K562 (cell line): ENCODE measurements at regions not wholly inside any gene's neighbourhood (a gene's known extent, or its start where the extent isn't known, plus 50 kb on each side); places are given as distances from the start of the nearest gene placed in this dataset.

ENCODE experiments used
- ATAC-seq: fragments of 200-7000 bp; cut with Tn5 transposase; 3 replicates; pipeline ENCODE4 v1.9.1; 2020; ENCODE audit warnings: moderate library complexity
- BruUV-seq: library from RNA; stranded (reverse); fragments of 400-500 nt; replicated peaks from 2 replicates; lab custom pipeline; 2021; lab: Mats Ljungman, UMichigan
- CTCF ChIA-PET: fragments of 300-600 bp; formaldehyde crosslinking; extraction: SDS; loops from one replicate; lab custom pipeline; 2021; ENCODE audit warnings: low intra/inter-chr PET ratio; lab: Yijun Ruan, JAX
- POLR2A ChIA-PET: fragments of 300-600, 350-650 bp; sonication (Branson Sonifier 250); formaldehyde crosslinking; extraction: SDS; loops from one replicate; lab custom pipeline; 2021; ENCODE audit warnings: antibody characterized with exemption, inconsistent platforms; lab: Yijun Ruan, JAX
- DNase-seq, 4 experiments: peaks; one replicate each; pipeline versions ENCODE4 v3.0.0 to v3.0.0-alpha.2; 2011 to 2018; ENCODE audit warnings: low spot score in 3 of 4, mixed read lengths in 3 of 4; ENCODE audit errors: extremely low read depth in 1 of 4
- FAIRE-seq: peaks from 2 replicates; lab custom pipeline; 2011; peaks lifted over from hg19 to GRCh38; lab: Jason Lieb, UNC
- H2AFZ ChIP-seq: 2 replicates; pipeline ENCODE4 v1.6.0; 2011; ENCODE audit warnings: low read depth, low read length, control low read depth, inconsistent platforms
- H3K27ac ChIP-seq: fragments of 200-600 bp; 3 replicates; pipeline ENCODE4 v1.8.0; 2011; ENCODE audit warnings: low read depth, mild to moderate bottlenecking, control low read depth, inconsistent platforms, low read length, moderate library complexity, mixed read lengths; ENCODE audit errors: extremely low read depth
- H3K27me3 ChIP-seq, 2 experiments: fragments of 300-600 bp in 1 of 2; 2 replicates in 1 of 2; 3 replicates in 1 of 2; pipeline versions ENCODE4 v1.6.0 to v1.8.0; 2011; ENCODE audit warnings: inconsistent platforms in 2 of 2, low read length in 2 of 2, mild to moderate bottlenecking in 1 of 2, mixed read lengths in 1 of 2, moderate library complexity in 1 of 2; ENCODE audit not compliant: control insufficient read depth in 2 of 2, insufficient read depth in 2 of 2
- H3K36me3 ChIP-seq: fragments of 300-600 bp; 3 replicates; pipeline ENCODE4 v1.8.0; 2011; ENCODE audit warnings: mild to moderate bottlenecking, low read length, inconsistent platforms; ENCODE audit not compliant: control insufficient read depth, insufficient read depth
- H3K4me1 ChIP-seq, 2 experiments: fragments of 200-600 bp in 1 of 2; replicated peaks in 1 of 2; 2 replicates in 1 of 2; 3 replicates in 1 of 2; pipeline versions ENCODE4 v1.5.1 to v1.8.0; 2011; ENCODE audit warnings: inconsistent platforms in 2 of 2, low read length in 2 of 2, mild to moderate bottlenecking in 1 of 2, mixed read lengths in 1 of 2, moderate library complexity in 1 of 2; ENCODE audit not compliant: control insufficient read depth in 2 of 2, insufficient read depth in 2 of 2
- H3K4me2 ChIP-seq: 2 replicates; pipeline ENCODE4 v1.6.1; 2011; ENCODE audit warnings: low read length, control low read depth, inconsistent platforms, mixed read lengths; ENCODE audit not compliant: insufficient read depth
- H3K4me3 ChIP-seq: fragments of 200-600 bp; sonication (generic), shearing (Covaris generic); 2 replicates; pipeline ENCODE4 v1.5.1; 2016; ENCODE audit warnings: control low read depth, inconsistent platforms
- H3K79me2 ChIP-seq: fragments of 200-600 bp; 3 replicates; pipeline ENCODE4 v1.8.0; 2011; ENCODE audit warnings: low read length, inconsistent platforms; ENCODE audit not compliant: control insufficient read depth, insufficient read depth
- H3K9ac ChIP-seq, 2 experiments: 2 replicates each; pipeline versions ENCODE4 v1.6.0 to v1.6.1; 2011; ENCODE audit warnings: low read depth in 2 of 2, low read length in 2 of 2, control low read depth in 1 of 2, inconsistent platforms in 1 of 2, mild to moderate bottlenecking in 1 of 2, mixed read lengths in 1 of 2; ENCODE audit not compliant: insufficient read depth in 1 of 2
- H3K9me1 ChIP-seq: one replicate; pipeline ENCODE4 v1.6.0; 2011; ENCODE audit warnings: inconsistent platforms, mild to moderate bottlenecking, low read length, moderate library complexity; ENCODE audit not compliant: control insufficient read depth, insufficient read depth
- H3K9me3 ChIP-seq: replicated peaks from 2 replicates; pipeline ENCODE4 v1.5.1; 2011; ENCODE audit warnings: low read depth, low read length, inconsistent platforms; ENCODE audit not compliant: control insufficient read depth, insufficient read depth
- H4K20me1 ChIP-seq: replicated peaks from 2 replicates; pipeline ENCODE4 v1.6.1; 2011; ENCODE audit warnings: low read length, inconsistent platforms, mixed read lengths; ENCODE audit not compliant: control insufficient read depth, insufficient read depth
- ARID1B ChIP-seq: fragments of 450-650 bp; IDR thresholded peaks from 2 replicates; pipeline ENCODE4 v1.6.1; 2016; ENCODE audit warnings: antibody characterized with exemption, mild to moderate bottlenecking, inconsistent platforms
- ARID2 ChIP-seq: fragments of 450-650 bp; IDR thresholded peaks from 2 replicates; pipeline ENCODE4 v1.6.1; 2017; ENCODE audit warnings: antibody characterized with exemption, mild to moderate bottlenecking
- ARID3B ChIP-seq: fragments of 250-450 bp; sonication (Bioruptor Pico); IDR thresholded peaks from 2 replicates; pipeline ENCODE4 v1.4.0; 2020; ENCODE audit warnings: borderline replicate concordance
- ATF1 ChIP-seq, 2 experiments: fragments of 450-650 bp in 1 of 2; IDR thresholded peaks; 2 replicates each; pipeline ENCODE4 v1.6.1; 2016; ENCODE audit warnings: missing compliant biosample characterization in 1 of 2, missing genetic modification characterization in 1 of 2
- ATF3 ChIP-seq, 2 experiments: fragments of 450-650 bp in 1 of 2; sonication (generic) in 1 of 2; formaldehyde crosslinking in 1 of 2; IDR thresholded peaks in 1 of 2; conservative IDR thresholded peaks in 1 of 2; 2 replicates each; pipeline versions ENCODE4 v1.6.1 to v1.8.1; 2016 to 2023; ENCODE audit warnings: mild to moderate bottlenecking in 2 of 2, moderate library complexity in 2 of 2, inconsistent platforms in 1 of 2, missing genetic modification reagents in 1 of 2
- ATF7 ChIP-seq: fragments of 450-650 bp; IDR thresholded peaks from 2 replicates; pipeline ENCODE4 v1.7.1; 2014; ENCODE audit warnings: mild to moderate bottlenecking, moderate library complexity
- JUNB ChIP-seq: fragments of 450-650 bp; formaldehyde crosslinking; conservative IDR thresholded peaks from 2 replicates; pipeline ENCODE4 v1.4.0; 2020; ENCODE audit warnings: mild to moderate bottlenecking
- NEUROD1 ChIP-seq: fragments of 150-350 bp; IDR thresholded peaks from 2 replicates; pipeline ENCODE4 v1.6.1; 2014; ENCODE audit warnings: borderline replicate concordance, low read length, low read depth; ENCODE audit not compliant: partially characterized antibody
- TEAD2 ChIP-seq: fragments of 450-650 bp; IDR thresholded peaks from 2 replicates; pipeline ENCODE4 v1.6.1; 2016; ENCODE audit warnings: missing genetic modification characterization, control low read depth, missing compliant biosample characterization
- ZFP36 ChIP-seq: fragments of 150-350 bp; IDR thresholded peaks from 2 replicates; pipeline ENCODE4 v1.6.1; 2018; ENCODE audit warnings: low read length, low read depth; ENCODE audit not compliant: partially characterized antibody
- ZNF324 ChIP-seq: fragments of 250-450 bp; sonication (Bioruptor Pico); IDR thresholded peaks from 2 replicates; pipeline ENCODE4 v1.4.0; 2020; ENCODE audit warnings: mild to moderate bottlenecking
- WGBS: fragments of 100-300 bp; shearing (Covaris generic); methylation state at CpG from one replicate; pipeline ENCODE4 v1.1.6; 2016; ENCODE audit warnings: low coverage, mixed read lengths; ENCODE audit not compliant: insufficient coverage; ENCODE audit errors: missing lambda C conversion rate; 5-methylcytosine and 5-hydroxymethylcytosine counted together
- in situ Hi-C: fragments of 300-500 bp; cut with MboI; formaldehyde crosslinking; loops from 4 replicates; pipeline ENCODE4 v1.15.0; 2018; ENCODE audit warnings: inconsistent platforms, mixed read lengths
- intact Hi-C: fragments of 100-400 bp; cut with micrococcal nuclease; formaldehyde crosslinking; loops from 2 replicates; pipeline ENCODE4 v1.14.2; 2022
- TF ChIP-seq, protein P1 (sequence below): fragments of 450-650 bp; formaldehyde crosslinking; IDR thresholded peaks from 2 replicates; pipeline ENCODE4 v1.4.0; 2020; ENCODE audit warnings: mild to moderate bottlenecking, moderate library complexity

DNA sequence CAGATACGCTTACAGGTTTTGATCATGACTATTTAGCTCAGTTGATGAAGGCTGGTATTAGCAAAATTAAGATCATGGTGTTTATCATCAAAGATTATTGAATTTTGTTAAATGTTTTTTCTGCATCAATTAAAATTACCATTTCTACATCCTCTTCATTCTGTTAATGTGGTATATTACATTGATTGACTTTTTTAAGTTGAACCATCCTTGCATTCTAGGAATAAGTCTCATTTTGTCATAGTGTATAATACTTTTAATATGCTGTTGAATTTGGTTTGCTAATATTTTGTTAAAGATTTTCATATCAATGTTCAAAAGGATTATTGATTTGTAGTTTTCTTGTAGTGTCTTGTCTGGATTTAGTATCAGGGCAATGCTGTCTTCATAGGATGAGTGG is 142.4 kb downstream of the LYPLAL1 start:
- ATAC-seq (no peak), DNase-seq (no peak), FAIRE-seq (no peak)
- H3K9me1 ChIP-seq: no peaks in the 10 kb centered on the region
- H3K9ac ChIP-seq: no peak overlapping the region
- intact Hi-C loops (no loop called here), in situ Hi-C loops (no loop called here)
- no TSS peak for BruUV-seq
- TF ChIP-seq ARID2 (no peak), ZNF324 (peak; percentile 69)
- TF ChIP-seq, protein P1, sequence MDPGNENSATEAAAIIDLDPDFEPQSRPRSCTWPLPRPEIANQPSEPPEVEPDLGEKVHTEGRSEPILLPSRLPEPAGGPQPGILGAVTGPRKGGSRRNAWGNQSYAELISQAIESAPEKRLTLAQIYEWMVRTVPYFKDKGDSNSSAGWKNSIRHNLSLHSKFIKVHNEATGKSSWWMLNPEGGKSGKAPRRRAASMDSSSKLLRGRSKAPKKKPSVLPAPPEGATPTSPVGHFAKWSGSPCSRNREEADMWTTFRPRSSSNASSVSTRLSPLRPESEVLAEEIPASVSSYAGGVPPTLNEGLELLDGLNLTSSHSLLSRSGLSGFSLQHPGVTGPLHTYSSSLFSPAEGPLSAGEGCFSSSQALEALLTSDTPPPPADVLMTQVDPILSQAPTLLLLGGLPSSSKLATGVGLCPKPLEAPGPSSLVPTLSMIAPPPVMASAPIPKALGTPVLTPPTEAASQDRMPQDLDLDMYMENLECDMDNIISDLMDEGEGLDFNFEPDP (CRISPR knock-in tag): no peak
- H3K4me3 ChIP-seq: no peak overlapping the region
- no peak overlapping the region for H3K27ac ChIP-seq
- no peaks in the 10 kb centered on the region for H4K20me1 ChIP-seq
- H2AFZ ChIP-seq: no peak overlapping the region
- H3K27me3 ChIP-seq: no peaks in the 10 kb centered on the region
- H3K4me2 ChIP-seq: no peak overlapping the region
- no peaks in the 10 kb centered on the region for H3K9me3 ChIP-seq
- POLR2A ChIA-PET: no interaction called here
- CTCF ChIA-PET: no interaction called here
- no peaks in the 10 kb centered on the region for H3K36me3 ChIP-seq
- no peaks in the 10 kb centered on the region for H3K79me2 ChIP-seq
- WGBS: 6% methylated on average over 1 of the region's 1 CpG
- no peaks in the 10 kb centered on the region for H3K4me1 ChIP-seq

GRCh38 chr1:219313961-219314360 is 140.3 kb downstream of the LYPLAL1 start:
- ChIA-PET POLR2A (no interaction called here), CTCF (no interaction called here)
- ATAC-seq (no peak), FAIRE-seq (no peak), DNase-seq (no peak)
- Histone ChIP-seq H4K20me1 (no peaks in the 10 kb centered on the region), H2AFZ (no peak overlapping the region), H3K4me1 (no peaks in the 10 kb centered on the region), H3K4me2 (no peak overlapping the region), H3K9me1 (no peaks in the 10 kb centered on the region), H3K4me3 (no peak overlapping the region), H3K27me3 (no peaks in the 10 kb centered on the region), H3K9me3 (no peaks in the 10 kb centered on the region), H3K36me3 (no peaks in the 10 kb centered on the region), H3K27ac (no peak overlapping the region), H3K9ac (no peak overlapping the region), H3K79me2 (no peaks in the 10 kb centered on the region)
- intact Hi-C loops (no loop called here), in situ Hi-C loops (no loop called here)
- BruUV-seq: no TSS peak
- WGBS: 2% methylated on average over 2 of the region's 2 CpGs
- TF ChIP-seq TEAD2 (tag): no peak
- TF ChIP-seq ATF3 (IDR thresholded peaks at IDR 0.05): peak; percentile 74
- no peak for TF ChIP-seq ATF3 (CRISPR knock-in tag; conservative IDR thresholded peaks at IDR 0.05)
- TF ChIP-seq ARID1B: no peak
- TF ChIP-seq NEUROD1: no peak
- no peak for TF ChIP-seq ZFP36
- TF ChIP-seq ATF7: peak; percentile 69; the same call in 1 of the 2 replicates
- no peak for TF ChIP-seq ATF1 (CRISPR knock-in tag; IDR thresholded peaks at IDR 0.05)
- peak; percentile 55; the same call in 1 of the 2 replicates for TF ChIP-seq ATF1 (tag; IDR thresholded peaks at IDR 0.05)
- no peak for TF ChIP-seq ARID3B (CRISPR knock-in tag)
- TF ChIP-seq JUNB (CRISPR knock-in tag): peak; percentile 61; the same call in 1 of the 2 replicates
